Activated CD4-positive, alpha-beta T cell treated with anti-CD3 and anti-CD28 coated beads for 48 hours (primary cell): ENCODE measurements at regions not wholly inside any gene's neighbourhood (a gene's known extent, or its start where the extent isn't known, plus 50 kb on each side); places are given as distances from the start of the nearest gene placed in this dataset.
"Not testable (repeated sequence)": the region's sequence is repeated elsewhere in the genome, so short reads cannot be mapped to it uniquely, and the experiment has no call there.

Experiments
- DNase-seq: peaks from one replicate; pipeline ENCODE4 v3.0.0-alpha.2; 2020

DNA sequence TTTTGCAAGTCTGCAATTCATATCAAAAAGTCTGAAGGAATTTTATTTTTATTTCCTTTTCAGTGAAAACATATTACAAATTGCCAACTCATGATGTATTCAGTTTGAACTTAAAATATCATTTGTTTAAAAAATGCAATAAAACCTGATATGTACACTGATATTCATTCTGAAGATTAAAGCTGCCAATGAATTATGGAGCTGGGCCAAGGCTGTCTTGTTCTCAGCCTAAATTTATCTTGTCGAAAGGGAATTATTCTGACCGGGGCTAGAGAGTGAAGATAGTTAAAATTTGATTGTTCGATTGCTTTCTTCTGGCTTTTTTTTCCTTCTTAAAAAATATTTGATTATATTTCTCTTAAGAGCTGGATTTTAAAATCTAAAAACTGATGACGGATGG is 54.0 kb upstream of the RBFOX1 start:
- no peak for DNase-seq

DNA sequence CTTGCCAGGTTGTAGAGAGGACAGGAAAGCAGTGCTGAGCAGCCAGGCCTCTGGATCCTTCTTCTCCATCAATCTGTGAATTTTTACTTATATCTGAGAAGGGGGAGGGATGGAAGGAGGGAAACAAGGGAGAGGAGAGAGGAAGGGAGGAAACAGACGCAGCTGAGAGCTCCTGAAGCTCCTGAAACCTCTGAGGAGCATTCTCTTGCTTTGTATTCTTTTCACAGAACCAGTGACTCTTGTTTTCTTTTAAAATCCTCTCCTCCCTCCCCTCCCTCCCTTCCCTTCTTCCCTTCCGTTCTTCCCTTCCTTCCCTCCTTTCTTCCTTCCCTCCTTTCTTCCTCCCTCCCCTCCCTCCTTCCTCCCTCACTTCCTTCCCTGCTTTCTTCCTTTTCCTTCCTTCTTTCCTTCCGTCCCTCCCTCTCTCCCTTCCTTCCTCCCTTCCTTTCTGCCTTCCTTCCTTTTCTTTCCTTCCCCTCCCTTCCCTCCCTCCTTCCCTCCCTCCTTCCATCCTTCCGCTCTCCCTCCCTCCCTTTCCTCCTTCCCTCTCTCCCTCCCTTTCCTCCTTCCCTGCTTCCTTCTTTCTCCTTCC is 60.0 kb upstream of the RBFOX1 start:
- no peak for DNase-seq

DNA sequence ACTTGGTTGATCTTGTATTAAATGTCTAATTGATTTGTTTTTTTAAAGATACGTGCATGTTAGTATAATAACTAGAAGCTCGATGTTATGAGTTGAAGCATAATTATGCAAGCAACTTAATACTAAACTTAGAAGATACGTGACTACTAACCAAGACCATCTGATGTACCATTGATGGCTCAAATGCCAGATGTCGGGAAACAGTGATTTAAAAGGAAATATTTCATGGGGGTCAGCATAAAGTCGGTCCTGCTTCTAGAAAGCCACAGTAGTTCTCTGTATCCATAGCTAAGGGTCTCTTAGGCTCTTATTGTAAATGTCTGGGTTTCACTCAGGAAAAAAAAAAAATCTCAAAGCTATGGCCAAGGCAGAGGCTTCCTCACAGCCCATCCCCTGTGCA is 61.2 kb upstream of the RBFOX1 start:
- no peak for DNase-seq

DNA sequence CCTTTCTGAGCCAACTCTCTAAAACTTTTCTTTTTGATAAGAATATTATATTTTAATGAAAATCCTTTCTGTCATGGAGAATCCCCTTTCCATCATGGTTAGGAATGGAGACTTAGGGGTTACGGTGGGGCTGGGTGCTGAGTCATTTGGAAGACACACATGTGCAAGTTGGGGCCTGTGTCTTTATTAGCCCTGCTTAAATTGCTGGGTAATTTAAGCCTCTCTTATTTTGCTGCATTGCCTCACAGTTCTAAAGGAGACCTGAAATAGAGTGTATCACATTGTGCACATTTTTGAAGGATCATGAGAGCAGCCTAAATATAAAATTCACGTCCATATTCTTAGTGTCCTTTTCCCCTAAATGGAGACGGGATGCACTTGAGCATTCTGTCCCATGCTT is 61.8 kb upstream of the RBFOX1 start:
- no peak for DNase-seq

- DNase-seq = no peak
Observed at GRCh38 chr16:7270006-7270405, 62.6 kb upstream of the RBFOX1 start.

DNA sequence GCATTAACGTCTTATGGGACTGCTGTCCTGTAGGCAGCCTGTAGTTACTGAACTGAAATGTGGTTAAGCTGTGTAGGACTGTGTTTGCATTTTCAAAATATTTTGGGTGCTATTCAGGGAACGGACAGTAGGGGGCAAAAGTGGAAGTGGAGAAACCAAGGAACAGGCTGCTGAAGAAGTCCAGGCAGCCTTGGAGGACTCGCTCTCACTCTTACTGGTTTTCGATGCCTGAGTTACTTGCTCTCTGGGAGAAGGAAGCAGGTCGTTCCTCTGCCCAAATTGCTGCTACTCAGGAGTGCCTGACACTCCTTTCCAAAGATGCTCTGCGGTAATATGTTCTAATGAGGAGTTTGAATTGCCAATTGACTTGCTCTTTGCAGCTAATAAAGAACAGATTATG is 64.5 kb upstream of the RBFOX1 start:
- DNase-seq = peak; percentile 4

DNA sequence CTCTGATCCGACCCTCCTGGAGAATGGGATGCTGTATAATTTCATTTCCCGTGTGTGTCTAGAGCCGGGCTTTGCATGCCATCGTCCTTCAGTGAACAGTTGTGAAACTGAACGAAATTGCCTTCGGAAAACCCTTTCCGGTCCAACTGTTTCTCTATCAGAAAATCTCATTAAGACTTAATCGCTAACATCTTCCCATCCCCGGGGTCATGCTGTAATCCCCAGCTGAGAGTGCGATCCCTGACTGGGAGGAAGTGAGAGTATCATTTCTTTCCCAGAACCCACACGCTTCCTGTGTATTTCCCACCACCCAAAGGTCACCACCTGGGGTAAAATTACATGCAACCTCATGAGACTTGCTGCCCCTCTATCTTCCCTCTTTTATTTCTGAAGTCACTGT is 75.6 kb upstream of the RBFOX1 start:
- DNase-seq = no peak

GRCh38 chr16:7246578-7246977 is 86.1 kb upstream of the RBFOX1 start:
- DNase-seq = no peak

- DNase-seq = no peak
Observed at GRCh38 chr16:7239547-7239946, 93.1 kb upstream of the RBFOX1 start.

- DNase-seq = no peak
Observed at GRCh38 chr16:7236824-7237410, 95.7 kb upstream of the RBFOX1 start.

DNA sequence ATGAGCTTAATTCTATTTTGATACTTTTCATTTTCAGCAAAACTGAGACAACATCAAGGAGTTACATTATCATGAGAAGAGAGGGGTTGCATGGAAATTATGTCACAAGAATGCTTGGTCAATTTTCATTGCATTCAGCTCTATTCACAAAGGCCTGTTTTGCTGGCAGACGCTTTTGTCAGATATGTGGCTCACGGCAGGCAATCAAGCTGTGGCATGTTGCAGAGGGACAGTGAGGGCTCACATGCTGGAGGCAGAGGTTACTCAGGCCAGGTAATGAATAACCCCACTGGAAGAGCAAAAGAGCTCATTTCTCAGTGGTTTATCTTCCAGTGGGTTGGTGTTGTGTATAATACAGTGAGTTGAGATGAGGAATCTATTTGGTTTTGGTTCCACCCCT is 98.7 kb upstream of the RBFOX1 start:
- no peak for DNase-seq

DNA sequence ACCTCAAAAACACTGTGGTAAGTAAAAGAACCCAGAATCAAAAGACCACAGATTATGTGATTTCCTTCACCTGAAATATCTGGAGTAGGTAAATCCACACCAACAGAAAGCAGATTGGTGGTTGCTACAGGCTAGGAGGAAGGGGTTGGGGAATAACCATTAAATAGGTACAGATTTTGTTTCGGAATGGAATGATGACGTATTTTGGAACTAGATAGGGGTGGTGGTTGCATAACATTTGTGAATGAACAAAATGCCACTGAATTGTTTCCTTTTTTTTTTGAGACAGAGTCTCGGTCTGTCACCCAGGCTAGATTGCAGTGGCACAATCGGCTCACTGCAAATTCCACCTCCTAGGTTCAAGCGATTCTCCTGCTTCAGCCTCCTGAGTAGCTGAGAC is 100.9 kb upstream of the RBFOX1 start:
- DNase-seq = no peak

GRCh38 chr16:7229433-7230218 is 103.0 kb upstream of the RBFOX1 start:
- DNase-seq = not testable (repeated sequence)

GRCh38 chr16:7227229-7227721 is 105.4 kb upstream of the RBFOX1 start:
- DNase-seq = no peak

GRCh38 chr16:7221157-7221556 is 111.5 kb upstream of the RBFOX1 start:
- DNase-seq = no peak

DNA sequence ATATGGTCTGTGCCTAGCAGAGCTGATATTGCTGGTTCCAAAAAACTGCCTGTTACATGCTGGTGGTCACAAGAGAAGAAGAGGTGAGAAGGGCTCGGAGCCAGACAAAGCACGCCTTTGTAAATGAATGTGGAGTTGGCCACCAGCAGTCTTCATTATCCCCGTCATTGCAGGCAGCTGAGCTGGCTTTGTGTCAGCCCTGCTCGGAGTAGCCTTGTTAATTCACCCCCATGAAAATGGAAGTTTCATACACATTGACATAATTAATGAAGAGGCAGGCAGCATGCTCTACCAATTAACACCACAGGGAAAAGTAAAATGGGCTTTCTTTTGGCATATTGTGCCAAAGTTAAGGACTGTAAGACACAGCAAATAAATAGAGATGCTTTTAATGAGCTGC is 113.7 kb upstream of the RBFOX1 start:
- no peak for DNase-seq

GRCh38 chr16:7217797-7218196 is 114.8 kb upstream of the RBFOX1 start:
- no peak for DNase-seq

DNA sequence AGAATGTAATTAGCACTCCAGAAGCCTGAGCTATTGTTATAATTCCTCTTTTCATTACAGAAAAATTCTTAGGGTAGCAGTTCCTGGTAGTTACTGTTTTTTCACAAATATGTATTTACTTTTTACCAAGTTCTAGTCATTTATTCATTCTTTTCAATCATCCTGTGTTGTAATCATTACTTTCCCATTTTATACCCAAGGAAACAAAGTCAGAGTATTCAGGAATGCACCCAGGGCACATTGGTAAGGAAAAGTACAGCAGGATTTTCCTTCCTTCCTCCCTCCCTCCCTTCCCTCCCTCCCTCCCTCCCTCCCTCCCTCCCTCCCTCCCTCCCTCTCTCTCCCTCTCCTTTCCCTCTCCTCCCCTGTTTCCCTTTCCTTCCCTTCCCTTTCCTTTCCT is 115.9 kb upstream of the RBFOX1 start:
- no peak for DNase-seq

- DNase-seq = no peak
Observed at GRCh38 chr16:7211781-7212180, 120.9 kb upstream of the RBFOX1 start.

DNA sequence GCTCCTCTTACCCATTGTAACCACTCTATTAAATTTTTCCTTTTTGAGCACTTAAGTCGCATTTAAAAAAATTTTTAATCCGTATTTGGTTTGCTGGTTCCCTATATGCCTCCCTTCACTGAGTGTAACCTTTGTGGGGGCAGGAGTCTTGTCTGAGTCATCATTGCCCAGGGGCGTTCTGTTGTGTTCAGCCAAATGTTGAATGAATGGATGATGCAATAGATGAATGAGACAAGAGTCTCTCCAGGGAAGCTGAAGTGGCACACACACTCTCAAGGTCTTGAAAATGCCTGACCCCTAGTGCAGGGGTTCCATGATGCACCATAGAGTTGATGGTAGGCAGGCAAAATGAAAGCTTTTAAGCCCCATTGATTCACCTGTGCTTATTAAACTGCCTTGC is 123.0 kb upstream of the RBFOX1 start:
- no peak for DNase-seq

DNA sequence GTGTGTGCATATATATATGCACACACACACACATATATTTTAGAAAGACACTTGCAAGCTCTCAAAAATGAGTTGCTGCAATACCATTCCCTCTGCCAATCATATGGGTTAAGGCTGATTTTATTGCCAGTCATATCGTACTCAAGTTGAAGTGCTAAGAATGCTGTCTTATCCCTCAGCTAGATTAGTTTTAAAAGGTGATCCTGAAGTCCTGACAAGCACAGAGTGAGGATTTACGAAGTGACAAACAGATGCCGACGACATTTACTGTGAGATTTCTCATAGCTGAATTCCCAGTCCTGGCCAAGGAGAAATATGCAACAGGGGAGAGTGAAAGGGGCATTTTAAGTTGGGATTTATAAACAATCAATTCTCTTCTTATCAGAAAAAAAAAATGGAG is 126.2 kb upstream of the RBFOX1 start:
- no peak for DNase-seq

DNA sequence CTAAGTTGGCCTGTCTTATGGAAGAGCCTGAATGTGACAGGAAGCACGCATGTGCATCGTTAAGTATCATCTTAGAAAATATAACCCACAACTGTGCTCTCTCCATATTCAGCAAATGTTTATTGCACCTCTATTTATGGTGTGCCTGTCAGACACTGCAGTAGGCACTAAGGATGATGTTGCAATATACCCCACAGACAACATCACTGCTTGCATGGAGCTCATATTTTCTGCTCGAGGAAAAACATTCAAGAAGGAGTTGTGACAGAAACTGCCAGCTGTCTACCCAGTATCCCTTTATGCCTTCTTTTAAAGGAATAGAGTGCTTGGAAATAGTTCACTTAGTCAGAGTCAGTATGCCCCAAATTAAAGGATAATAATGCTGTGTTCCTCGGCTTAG is 132.3 kb upstream of the RBFOX1 start:
- no peak for DNase-seq

- no peak for DNase-seq
Observed at GRCh38 chr16:7185689-7186088, 147.0 kb upstream of the RBFOX1 start.

GRCh38 chr16:7185165-7185564 is 147.5 kb upstream of the RBFOX1 start:
- DNase-seq = no peak
